Mesenchymal stem cell (in vitro differentiated cells and primary cell): ENCODE measurements at regions not wholly inside any gene's neighbourhood (a gene's known extent, or its start where the extent isn't known, plus 50 kb on each side); places are given as distances from the start of the nearest gene placed in this dataset.
A peak's percentile ranks its signal among the peaks of the same experiment; 100 is the strongest.

Source experiments
- DNase-seq: peaks from one replicate; pipeline ENCODE4 v3.0.0-alpha.2; 2013
- H2AFZ ChIP-seq: one replicate; pipeline ENCODE4 v1.6.1; 2013; ENCODE audit warnings: low read depth, mild to moderate bottlenecking, control low read depth, inconsistent platforms, low read length, moderate library complexity
- H2AK5ac ChIP-seq: 2 replicates; pipeline ENCODE4 v1.6.1; 2013; ENCODE audit warnings: low read length, moderate library complexity, mild to moderate bottlenecking, inconsistent platforms; ENCODE audit not compliant: severe bottlenecking
- H2BK120ac ChIP-seq: one replicate; pipeline ENCODE4 v1.6.1; 2013; ENCODE audit warnings: low read depth, mild to moderate bottlenecking, inconsistent platforms, low read length, moderate library complexity
- H2BK12ac ChIP-seq, 2 experiments: one replicate each; pipeline ENCODE4 v1.6.1; 2013; ENCODE audit warnings: inconsistent platforms in 2 of 2, low read length in 2 of 2, mild to moderate bottlenecking in 2 of 2, moderate library complexity in 2 of 2, control low read depth in 1 of 2
- H2BK15ac ChIP-seq: one replicate; pipeline ENCODE4 v1.6.1; 2013; ENCODE audit warnings: mild to moderate bottlenecking, low read depth, inconsistent platforms; ENCODE audit not compliant: poor library complexity, severe bottlenecking
- H2BK5ac ChIP-seq: 2 replicates; pipeline ENCODE4 v1.6.1; 2013; ENCODE audit warnings: low read depth, mild to moderate bottlenecking, low read length, control low read depth, inconsistent platforms; ENCODE audit not compliant: poor library complexity, severe bottlenecking
- H3K14ac ChIP-seq, 2 experiments: one replicate each; pipeline ENCODE4 v1.6.1; 2013; ENCODE audit warnings: inconsistent platforms in 2 of 2, low read length in 2 of 2, control low read depth in 1 of 2, mild to moderate bottlenecking in 1 of 2, moderate library complexity in 1 of 2
- H3K18ac ChIP-seq, 2 experiments: one replicate each; pipeline ENCODE4 v1.6.1; 2013; ENCODE audit warnings: inconsistent platforms in 2 of 2, low read length in 2 of 2, control low read depth in 1 of 2, low read depth in 1 of 2, mild to moderate bottlenecking in 1 of 2
- H3K23ac ChIP-seq, 2 experiments: one replicate each; pipeline ENCODE4 v1.6.1; 2013; ENCODE audit warnings: inconsistent platforms in 2 of 2, low read length in 2 of 2, mild to moderate bottlenecking in 2 of 2, moderate library complexity in 2 of 2, control low read depth in 1 of 2
- H3K27ac ChIP-seq: 2 replicates; pipeline ENCODE4 v1.5.1; 2013; ENCODE audit warnings: mild to moderate bottlenecking, moderate library complexity, low read length, control low read depth, inconsistent platforms; ENCODE audit not compliant: poor library complexity, severe bottlenecking
- H3K27me3 ChIP-seq, 2 experiments: 2 replicates each; pipeline versions ENCODE4 v1.6.1 to v1.7.0; 2013; ENCODE audit warnings: low read length in 2 of 2, mild to moderate bottlenecking in 2 of 2, moderate library complexity in 2 of 2, control low read depth in 1 of 2, inconsistent platforms in 1 of 2; ENCODE audit not compliant: control insufficient read depth in 1 of 2, insufficient read depth in 1 of 2
- H3K36me3 ChIP-seq, 2 experiments: 2 replicates each; pipeline versions ENCODE4 v1.6.1 to v1.7.0; 2013; ENCODE audit warnings: low read length in 2 of 2, control low read depth in 1 of 2, inconsistent platforms in 1 of 2, low read depth in 1 of 2, mild to moderate bottlenecking in 1 of 2; ENCODE audit not compliant: insufficient read depth in 2 of 2, control insufficient read depth in 1 of 2
- H3K4ac ChIP-seq, 2 experiments: one replicate each; pipeline ENCODE4 v1.6.1; 2013; ENCODE audit warnings: inconsistent platforms in 2 of 2, low read length in 2 of 2, mild to moderate bottlenecking in 2 of 2, moderate library complexity in 2 of 2, control low read depth in 1 of 2, low read depth in 1 of 2
- H3K4me1 ChIP-seq: 2 replicates; pipeline ENCODE4 v1.6.1; 2013; ENCODE audit warnings: low read depth, low read length, control low read depth; ENCODE audit not compliant: control insufficient read depth, insufficient read depth
- H3K4me2 ChIP-seq: 2 replicates; pipeline ENCODE4 v1.6.1; 2013; ENCODE audit warnings: low read length, mild to moderate bottlenecking, inconsistent platforms; ENCODE audit not compliant: poor library complexity, severe bottlenecking
- H3K4me3 ChIP-seq, 2 experiments: 2 replicates each; pipeline versions ENCODE4 v1.5.1 to v1.7.0; 2013; ENCODE audit warnings: low read length in 2 of 2, mild to moderate bottlenecking in 2 of 2, control low read depth in 1 of 2, low read depth in 1 of 2; ENCODE audit not compliant: insufficient read depth in 1 of 2
- H3K79me1 ChIP-seq: replicated peaks from 2 replicates; pipeline ENCODE4 v1.6.1; 2013; ENCODE audit warnings: mild to moderate bottlenecking, control low read depth, low read length, inconsistent platforms; ENCODE audit not compliant: poor library complexity, severe bottlenecking
- H3K9ac ChIP-seq: 2 replicates; pipeline ENCODE4 v1.7.0; 2013; ENCODE audit warnings: mild to moderate bottlenecking, low read length, moderate library complexity
- H3K9me3 ChIP-seq: 2 replicates; pipeline ENCODE4 v1.7.0; 2013; ENCODE audit warnings: mild to moderate bottlenecking, low read length; ENCODE audit not compliant: control insufficient read depth
- H4K8ac ChIP-seq: one replicate; pipeline ENCODE4 v1.6.1; 2013; ENCODE audit warnings: inconsistent platforms, mild to moderate bottlenecking, low read length, moderate library complexity
- H4K91ac ChIP-seq: one replicate; pipeline ENCODE4 v1.6.1; 2013; ENCODE audit warnings: mild to moderate bottlenecking, low read length, inconsistent platforms
- WGBS: methylation state at CpG from one replicate; pipeline ENCODE4 v1.1.7; 2013; ENCODE audit warnings: mixed read lengths; 5-methylcytosine and 5-hydroxymethylcytosine counted together

DNA sequence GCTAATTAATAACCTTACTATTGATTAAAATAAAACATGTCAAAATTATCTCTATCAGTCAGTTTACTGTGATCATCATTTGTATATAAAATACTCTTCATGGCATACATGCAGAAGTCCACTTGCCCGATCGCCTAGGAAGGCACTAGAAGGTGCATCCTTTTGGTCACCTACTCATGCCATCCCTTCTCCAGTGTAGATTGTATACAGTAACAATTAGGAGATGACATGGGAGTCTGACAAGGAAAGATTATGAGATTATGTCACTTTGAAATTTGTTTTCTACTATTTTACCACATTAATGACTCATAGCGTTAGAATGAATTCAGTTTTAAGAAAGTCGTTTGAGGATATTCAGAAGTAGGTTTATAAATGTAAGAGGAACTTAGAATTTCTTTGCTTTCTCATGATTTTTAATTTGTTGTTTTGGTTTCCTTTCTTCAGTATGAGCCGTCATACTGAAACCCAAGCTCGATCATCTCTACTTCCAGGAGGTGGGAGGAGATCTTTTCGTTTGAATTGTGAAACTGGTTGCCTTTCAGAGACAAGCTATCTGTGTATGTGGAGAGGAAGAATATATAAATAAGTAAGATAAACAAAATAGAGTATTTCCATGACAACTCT lies 51.1 kb upstream of the UNC5C start:
- Histone ChIP-seq H2BK15ac (no peak overlapping the region), H2BK5ac (no peak overlapping the region), H4K8ac (no peak overlapping the region), H3K4ac (no peak overlapping the region), H3K4me1 (no peaks in the 10 kb centered on the region), H4K91ac (no peak overlapping the region), H3K9ac (no peak overlapping the region), H2AFZ (no peak overlapping the region), H3K36me3 (no peaks in the 10 kb centered on the region), H3K23ac (no peak overlapping the region), H3K4me2 (no peak overlapping the region), H3K4me3 (no peak overlapping the region), H3K18ac (no peak overlapping the region), H2BK120ac (no peak overlapping the region), H2BK12ac (no peak overlapping the region), H3K27ac (no peak overlapping the region), H3K79me1 (no peaks in the 10 kb centered on the region), H2AK5ac (no peak overlapping the region), H3K14ac (no peak overlapping the region), H3K9me3 (no peaks in the 10 kb centered on the region), H3K27me3 (no peaks in the 10 kb centered on the region)
- peak; percentile 78 for DNase-seq
- WGBS = 85% methylated on average over 5 of the region's 7 CpGs
